Nucleus accumbens (tissue), 56 donors: ENCODE measurements at regions not wholly inside any gene's neighbourhood (a gene's known extent, or its start where the extent isn't known, plus 50 kb on each side); places are given as distances from the start of the nearest gene placed in this dataset.
"Not testable (repeated sequence)": the region's sequence is repeated elsewhere in the genome, so short reads cannot be mapped to it uniquely, and the experiment has no call there.

Experiments
- DNase-seq, 56 donors: peaks; one replicate each; lab custom pipeline; 2025; lab: John Stamatoyannopoulos, UW

GRCh38 chr17:34750004-34750403, 170.6 kb downstream of the TMEM132E start:
- no peak for DNase-seq

DNA sequence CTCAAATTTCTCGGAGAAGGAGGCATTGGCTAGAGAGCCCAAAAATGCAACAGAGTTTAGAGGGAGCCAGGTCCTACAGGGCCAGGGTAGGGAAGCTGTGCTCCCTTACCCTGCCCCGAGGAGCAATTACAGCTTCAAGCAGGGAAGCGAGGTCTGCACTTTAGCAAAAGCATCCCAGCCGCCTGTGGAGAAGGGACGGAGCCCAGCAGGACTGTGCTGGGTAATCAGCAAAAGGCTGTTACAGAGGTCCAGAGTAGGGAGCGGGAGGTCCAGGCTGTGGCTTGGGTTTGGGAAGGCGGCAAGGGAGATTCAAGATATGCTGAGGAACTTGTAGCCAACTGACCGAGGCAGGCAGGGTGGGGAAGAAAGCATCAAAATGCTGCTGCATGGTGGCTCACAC, 162.6 kb downstream of the TMEM132E start:
- DNase-seq, result no peak

- DNase-seq, result peak in 7 of 56 donors; percentile 5 to 30 (median 16)
These were observed 161.5 kb downstream of the TMEM132E start for GRCh38 chr17:34740565-34741520.

DNA sequence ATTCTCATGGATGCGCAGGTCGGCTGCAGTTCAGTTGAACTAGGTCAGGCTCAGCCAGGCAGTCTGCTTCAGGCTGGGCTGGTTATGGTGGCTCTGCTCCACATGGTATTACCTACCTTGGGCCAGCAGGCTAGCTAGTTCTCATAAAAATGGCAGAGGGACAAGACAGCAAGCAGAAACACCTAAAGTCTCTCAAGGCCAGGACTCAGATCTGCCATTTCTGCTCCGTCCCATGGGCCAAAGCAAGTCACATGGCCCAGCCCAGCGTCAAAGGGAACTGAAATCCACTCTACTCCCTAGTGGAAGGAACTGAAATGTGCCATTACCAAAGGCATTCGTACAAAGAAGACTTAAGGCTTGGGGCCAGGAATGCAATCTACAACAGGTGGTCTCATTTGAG, 160.0 kb downstream of the TMEM132E start:
- DNase-seq, result no peak

DNA sequence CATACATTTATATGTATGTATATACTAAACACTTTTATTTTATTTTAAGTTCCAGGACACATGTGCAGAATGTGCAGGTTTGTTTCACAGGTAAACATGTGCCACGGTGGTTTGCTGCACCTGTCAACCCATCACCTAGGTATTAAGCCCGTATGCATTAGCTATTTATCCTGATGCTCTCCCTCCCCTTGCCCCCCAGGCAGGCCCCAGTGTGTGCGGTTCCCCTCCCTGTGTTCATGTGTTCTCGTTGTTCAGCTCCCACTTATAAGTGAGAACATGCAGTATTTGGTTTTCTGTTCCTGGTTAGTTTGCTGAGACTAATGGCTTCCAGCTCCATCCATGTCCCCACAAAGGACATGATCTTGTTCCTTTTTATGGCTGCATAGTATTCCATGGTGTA, 158.3 kb downstream of the TMEM132E start:
- DNase-seq, result not testable (repeated sequence)

GRCh38 chr17:34736611-34737010, 157.2 kb downstream of the TMEM132E start:
- DNase-seq, result no peak

DNA sequence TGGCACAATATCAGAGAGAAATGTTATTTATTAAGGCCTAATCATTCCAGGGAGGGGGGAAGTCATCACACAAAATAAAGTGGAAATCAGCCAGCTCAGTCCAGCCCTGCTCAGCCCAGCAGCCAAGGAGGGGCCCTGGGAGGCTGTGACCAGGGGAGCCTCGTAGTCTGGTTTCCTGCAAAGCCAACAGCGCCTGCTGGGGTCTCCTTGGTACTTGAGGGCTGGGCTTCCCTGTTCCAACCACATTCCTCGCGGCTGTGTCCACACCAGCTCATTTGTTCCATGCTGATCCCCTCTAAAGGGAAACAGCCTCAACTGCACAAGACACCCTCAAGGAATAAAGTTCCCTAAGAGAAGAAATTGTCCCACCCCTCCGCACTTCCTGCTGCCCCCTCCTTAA, 154.0 kb downstream of the TMEM132E start:
- no peak for DNase-seq

DNA sequence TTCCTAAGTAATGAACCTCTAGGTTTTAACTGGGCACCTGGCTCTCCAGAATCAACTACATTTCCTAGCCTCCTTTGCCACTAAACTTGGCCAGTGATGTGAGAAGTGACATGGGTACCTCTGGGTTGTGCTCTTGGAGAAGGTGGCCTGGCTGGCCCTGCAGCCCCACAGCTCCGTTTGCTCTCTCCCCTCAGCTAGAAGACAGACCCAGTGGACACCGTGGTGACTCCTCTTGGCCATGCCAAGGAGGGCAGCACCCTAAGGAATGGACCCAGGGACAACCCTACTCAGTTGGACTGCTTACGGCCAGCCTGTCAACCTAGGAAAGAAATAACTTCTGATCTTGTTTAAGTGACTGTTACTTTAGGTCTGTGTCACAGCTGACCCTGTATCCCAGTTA, 151.4 kb downstream of the TMEM132E start:
- no peak for DNase-seq

- DNase-seq, result no peak
These were observed 149.5 kb downstream of the TMEM132E start for GRCh38 chr17:34728771-34729310.

GRCh38 chr17:34727601-34728000, 148.2 kb downstream of the TMEM132E start:
- DNase-seq, result no peak

DNA sequence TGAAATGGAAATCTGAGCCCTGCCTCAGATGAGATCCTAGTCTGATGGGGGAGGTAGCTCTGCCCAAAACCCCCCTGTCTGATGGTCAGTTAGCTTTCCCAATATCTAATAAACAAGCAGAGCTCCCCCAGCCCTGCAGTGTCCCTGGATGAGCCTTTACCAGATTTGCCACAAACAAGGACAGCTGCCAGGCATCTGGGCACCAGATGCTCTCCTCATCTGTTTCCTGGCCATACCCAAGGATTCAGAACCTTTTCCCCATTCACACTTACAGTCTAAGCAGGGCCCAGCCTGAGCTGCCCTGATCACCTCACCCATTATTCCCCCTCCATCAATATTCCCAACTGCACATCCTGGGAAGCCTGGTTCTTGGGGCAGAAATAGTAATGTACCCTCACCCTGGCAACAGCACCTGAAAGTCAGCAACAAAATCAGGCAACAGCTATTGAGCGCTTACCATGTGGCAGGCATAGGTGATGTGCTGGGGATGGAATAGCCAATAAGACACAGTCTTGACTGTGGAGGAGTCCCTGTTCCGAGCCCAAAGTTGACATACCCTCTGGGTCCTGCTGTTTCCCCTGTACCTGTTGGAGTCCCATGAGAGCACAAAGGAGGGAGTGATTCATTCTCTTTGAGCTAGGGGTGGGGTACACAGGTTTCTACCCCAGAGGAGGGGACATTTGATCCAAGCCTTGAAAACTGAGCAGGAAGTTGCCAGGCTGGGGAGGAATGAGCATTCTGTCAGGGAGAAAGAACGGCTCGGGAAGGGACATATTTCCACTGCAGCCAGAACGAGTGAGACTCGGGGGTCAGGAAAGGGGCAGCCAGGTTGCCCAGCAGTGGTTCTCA, 147.4 kb downstream of the TMEM132E start:
- no peak for DNase-seq

DNA sequence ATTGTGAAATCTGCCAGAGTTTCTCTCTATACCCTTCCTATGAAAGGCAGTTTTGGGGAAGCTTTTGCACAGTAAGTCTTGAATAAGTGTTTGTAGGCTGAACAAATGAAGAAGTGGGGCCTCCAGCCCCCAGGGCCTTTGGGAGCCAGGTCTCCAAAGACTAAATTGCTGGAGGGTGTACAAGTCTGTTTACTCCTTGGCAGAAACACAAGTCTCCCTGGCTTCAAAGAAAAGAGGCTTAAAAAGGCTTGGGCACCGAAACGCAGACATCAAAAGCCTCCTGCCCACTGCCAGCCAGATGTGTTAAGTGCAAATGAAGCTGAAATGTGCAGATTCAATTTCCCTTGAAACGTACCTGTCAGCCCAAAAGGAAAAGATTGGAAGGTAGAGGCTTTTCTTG, 146.3 kb downstream of the TMEM132E start:
- DNase-seq, result no peak

DNA sequence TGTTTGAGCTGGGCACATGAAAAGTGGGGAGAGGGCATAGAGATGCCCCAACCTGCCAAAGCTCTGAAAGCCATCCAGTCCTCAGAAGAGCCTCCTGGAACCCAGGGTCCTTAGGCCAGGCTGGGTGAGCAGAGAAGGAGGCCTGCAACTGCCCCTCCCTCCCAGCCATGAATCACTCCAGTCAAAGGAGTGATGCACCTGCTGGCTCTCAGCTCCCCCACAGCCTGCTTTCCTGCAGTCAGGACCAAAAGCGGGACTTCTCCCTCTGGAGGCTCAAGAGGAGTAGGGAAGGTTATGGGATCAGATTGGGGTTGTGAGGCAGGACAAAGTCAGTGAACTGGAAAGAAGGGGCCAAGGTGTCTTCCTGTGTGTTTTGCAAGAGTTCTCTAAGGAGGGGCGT, 145.6 kb downstream of the TMEM132E start:
- DNase-seq, result no peak

GRCh38 chr17:34723875-34724274, 144.5 kb downstream of the TMEM132E start:
- DNase-seq, result peak in 30 of 56 donors; percentile 5 to 73 (median 34)

GRCh38 chr17:34721326-34721725, 141.9 kb downstream of the TMEM132E start:
- peak in 7 of 56 donors; percentile 19 to 39 (median 23) for DNase-seq

GRCh38 chr17:34720760-34721159, 141.4 kb downstream of the TMEM132E start:
- no peak for DNase-seq

GRCh38 chr17:34719569-34719968, 140.2 kb downstream of the TMEM132E start:
- peak in 7 of 56 donors; percentile 5 to 33 (median 15) for DNase-seq

- DNase-seq, result peak in 8 of 56 donors; percentile 9 to 51 (median 26)
These were observed 137.7 kb downstream of the TMEM132E start for GRCh38 chr17:34717092-34717491.

- DNase-seq, result no peak
These were observed 136.9 kb downstream of the TMEM132E start for GRCh38 chr17:34716291-34716690.

DNA sequence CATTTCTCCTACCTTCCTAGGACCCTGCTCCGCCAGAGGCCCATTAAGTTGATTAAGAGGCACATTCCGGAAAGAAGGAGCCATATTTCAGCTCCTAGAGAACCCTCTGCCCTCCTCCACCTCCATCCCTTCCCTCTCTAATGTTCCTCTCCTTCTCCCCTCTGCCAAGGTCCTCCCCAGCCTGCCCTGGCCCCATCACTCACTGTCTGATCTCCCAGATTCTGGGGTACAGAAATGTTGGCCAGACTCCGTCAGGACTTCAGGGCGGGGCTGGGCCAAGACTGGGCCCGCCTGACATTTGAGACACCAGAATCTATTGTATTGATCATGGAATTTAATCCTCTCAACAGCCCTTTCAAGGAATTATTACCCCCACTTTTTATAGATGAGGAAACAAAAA, 136.1 kb downstream of the TMEM132E start:
- no peak for DNase-seq
